ENCODE measurements at regions not wholly inside any gene's neighbourhood (a gene's known extent, or its start where the extent isn't known, plus 50 kb on each side); places are given as distances from the start of the nearest gene placed in this dataset.

GRCh38 chr10:64502936-64503335 is 981.7 kb downstream of the REEP3 start:
- no peaks in the 10 kb centered on the region for H3K36me3 ChIP-seq
- H3K4me1 ChIP-seq = no peaks in the 10 kb centered on the region
- no peak for DNase-seq (ENCODE audit: low spot score in 2 of 2)
- TF ChIP-seq POLR2AphosphoS5 (IDR thresholded peaks at IDR 0.05) = no peak
- TF ChIP-seq, protein P1, sequence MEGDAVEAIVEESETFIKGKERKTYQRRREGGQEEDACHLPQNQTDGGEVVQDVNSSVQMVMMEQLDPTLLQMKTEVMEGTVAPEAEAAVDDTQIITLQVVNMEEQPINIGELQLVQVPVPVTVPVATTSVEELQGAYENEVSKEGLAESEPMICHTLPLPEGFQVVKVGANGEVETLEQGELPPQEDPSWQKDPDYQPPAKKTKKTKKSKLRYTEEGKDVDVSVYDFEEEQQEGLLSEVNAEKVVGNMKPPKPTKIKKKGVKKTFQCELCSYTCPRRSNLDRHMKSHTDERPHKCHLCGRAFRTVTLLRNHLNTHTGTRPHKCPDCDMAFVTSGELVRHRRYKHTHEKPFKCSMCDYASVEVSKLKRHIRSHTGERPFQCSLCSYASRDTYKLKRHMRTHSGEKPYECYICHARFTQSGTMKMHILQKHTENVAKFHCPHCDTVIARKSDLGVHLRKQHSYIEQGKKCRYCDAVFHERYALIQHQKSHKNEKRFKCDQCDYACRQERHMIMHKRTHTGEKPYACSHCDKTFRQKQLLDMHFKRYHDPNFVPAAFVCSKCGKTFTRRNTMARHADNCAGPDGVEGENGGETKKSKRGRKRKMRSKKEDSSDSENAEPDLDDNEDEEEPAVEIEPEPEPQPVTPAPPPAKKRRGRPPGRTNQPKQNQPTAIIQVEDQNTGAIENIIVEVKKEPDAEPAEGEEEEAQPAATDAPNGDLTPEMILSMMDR (IDR thresholded peaks at IDR 0.05) = no peak
- no peak for TF ChIP-seq EP300 (IDR thresholded peaks at IDR 0.05)
- TF ChIP-seq POLR2A (IDR thresholded peaks at IDR 0.05) = no peak
- no peak overlapping the region for H3K4me3 ChIP-seq
- no peaks in the 10 kb centered on the region for H3K27me3 ChIP-seq
- WGBS = 71% methylated on average over 2 of the region's 2 CpGs
- no peak overlapping the region for H3K27ac ChIP-seq
- no peaks in the 10 kb centered on the region for H3K9me3 ChIP-seq

- Histone ChIP-seq H3K36me3 (no peaks in the 10 kb centered on the region), H3K27me3 (no peaks in the 10 kb centered on the region), H3K4me1 (no peaks in the 10 kb centered on the region), H3K27ac (no peak overlapping the region), H3K4me3 (no peak overlapping the region), H3K9me3 (no peaks in the 10 kb centered on the region)
- 47% methylated on average over 3 of the region's 3 CpGs for WGBS
- DNase-seq (ENCODE audit: low spot score in 2 of 2) = no peak
- no peak for TF ChIP-seq POLR2A (IDR thresholded peaks at IDR 0.05)
- TF ChIP-seq, protein P1 (IDR thresholded peaks at IDR 0.05) = no peak
- no peak for TF ChIP-seq EP300 (IDR thresholded peaks at IDR 0.05)
- TF ChIP-seq POLR2AphosphoS5 (IDR thresholded peaks at IDR 0.05) = no peak
Observed at GRCh38 chr10:64503429-64503828, 982.2 kb downstream of the REEP3 start.

DNA sequence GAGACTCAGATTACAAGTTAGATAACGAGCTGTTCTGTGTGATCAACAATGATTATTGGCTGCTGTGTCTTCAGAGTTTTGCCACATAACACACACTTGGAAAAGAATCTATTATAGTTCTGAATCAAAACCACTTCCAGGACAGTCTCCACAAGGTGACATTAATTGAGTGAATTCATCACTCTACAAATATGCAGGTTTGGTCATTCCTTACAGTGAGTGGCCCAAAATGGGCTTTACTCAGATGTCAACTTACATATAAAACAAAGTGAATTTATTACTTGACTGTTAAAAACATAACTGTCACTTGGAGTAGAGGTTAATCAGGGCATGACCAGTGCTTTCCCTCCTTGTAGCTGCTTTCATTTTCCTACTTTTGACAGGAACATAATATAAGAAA is 984.3 kb downstream of the REEP3 start:
- Histone ChIP-seq H3K27me3 (no peaks in the 10 kb centered on the region), H3K4me1 (no peaks in the 10 kb centered on the region), H3K27ac (no peak overlapping the region), H3K9me3 (no peaks in the 10 kb centered on the region), H3K4me3 (no peak overlapping the region), H3K36me3 (no peaks in the 10 kb centered on the region)
- no peak for DNase-seq (ENCODE audit: low spot score in 2 of 2)
- TF ChIP-seq POLR2A (IDR thresholded peaks at IDR 0.05) (no peak), EP300 (IDR thresholded peaks at IDR 0.05) (no peak), POLR2AphosphoS5 (IDR thresholded peaks at IDR 0.05) (no peak)
- TF ChIP-seq, protein P1 (IDR thresholded peaks at IDR 0.05) = no peak
- WGBS = 53% methylated on average over 1 of the region's 1 CpG

DNA sequence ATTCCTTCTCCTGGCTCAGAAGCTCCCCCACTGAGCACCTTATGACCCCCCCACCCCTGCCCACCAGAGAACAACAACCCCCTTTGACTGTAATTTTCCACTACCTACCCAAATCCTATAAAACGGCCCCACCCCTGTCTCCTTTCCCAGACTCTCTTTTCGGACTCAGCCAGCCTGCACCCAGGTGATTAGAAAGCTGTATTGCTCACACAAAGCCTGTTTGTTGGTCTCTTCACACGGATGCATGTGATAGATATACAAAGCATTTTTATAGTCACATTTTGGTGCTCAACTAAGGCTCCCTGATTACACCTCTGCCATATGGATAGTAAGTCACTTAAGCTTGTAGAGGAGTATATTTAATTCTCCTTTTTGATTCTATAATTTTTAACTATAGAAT is 985.8 kb downstream of the REEP3 start:
- Histone ChIP-seq H3K27me3 (no peaks in the 10 kb centered on the region), H3K36me3 (no peaks in the 10 kb centered on the region), H3K4me3 (no peak overlapping the region), H3K27ac (no peak overlapping the region), H3K4me1 (no peaks in the 10 kb centered on the region), H3K9me3 (no peaks in the 10 kb centered on the region)
- 59% methylated on average over 3 of the region's 3 CpGs for WGBS
- TF ChIP-seq POLR2A (IDR thresholded peaks at IDR 0.05) = no peak
- TF ChIP-seq, protein P1 (IDR thresholded peaks at IDR 0.05) = no peak
- no peak for TF ChIP-seq POLR2AphosphoS5 (IDR thresholded peaks at IDR 0.05)
- no peak for TF ChIP-seq EP300 (IDR thresholded peaks at IDR 0.05)
- DNase-seq (ENCODE audit: low spot score in 2 of 2) = no peak

DNA sequence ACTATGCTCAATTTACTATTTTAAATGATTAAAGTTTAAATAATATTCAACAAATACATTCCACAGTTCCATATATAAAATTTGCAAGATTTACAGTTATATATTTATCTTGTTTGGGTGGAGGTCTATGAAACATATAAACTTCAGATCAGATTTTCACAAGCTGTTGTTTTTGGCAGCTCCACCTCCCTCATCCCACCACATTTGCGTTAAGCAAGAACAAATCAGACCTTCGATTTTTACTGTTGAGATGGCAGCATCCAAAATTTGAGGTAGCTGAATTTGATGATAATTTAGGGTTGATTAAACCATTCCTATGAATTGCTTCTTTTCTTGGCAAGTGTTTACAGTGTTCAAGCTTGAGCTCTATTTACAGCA is 986.4 kb downstream of the REEP3 start:
- Histone ChIP-seq H3K27me3 (no peaks in the 10 kb centered on the region), H3K9me3 (no peaks in the 10 kb centered on the region), H3K27ac (no peak overlapping the region), H3K4me1 (no peaks in the 10 kb centered on the region), H3K4me3 (no peak overlapping the region), H3K36me3 (no peaks in the 10 kb centered on the region)
- 71% methylated on average over 2 of the region's 2 CpGs for WGBS
- DNase-seq (ENCODE audit: low spot score in 2 of 2) = no peak
- TF ChIP-seq POLR2A (IDR thresholded peaks at IDR 0.05) (no peak), EP300 (IDR thresholded peaks at IDR 0.05) (no peak), POLR2AphosphoS5 (IDR thresholded peaks at IDR 0.05) (no peak)
- TF ChIP-seq, protein P1 (IDR thresholded peaks at IDR 0.05) = no peak
